ENCODE measurements at regions not wholly inside any gene's neighbourhood (a gene's known extent, or its start where the extent isn't known, plus 50 kb on each side); places are given as distances from the start of the nearest gene placed in this dataset.

GRCh38 chr10:2020836-2021235 is 283.5 kb upstream of the ADARB2 start:
- Mint-ChIP-seq H3K4me3 (ENCODE audit: low read depth) (no peak overlapping the region), H3K4me1 (ENCODE audit: low read depth) (no peaks in the 10 kb centered on the region), H3K36me3 (ENCODE audit: insufficient read depth) (no peaks in the 10 kb centered on the region)

GRCh38 chr10:2019803-2020202 is 282.5 kb upstream of the ADARB2 start:
- Mint-ChIP-seq H3K4me3 (ENCODE audit: low read depth) (no peak overlapping the region), H3K9me3 (ENCODE audit: low read depth) (no peaks in the 10 kb centered on the region), H3K27me3 (peaks cover 2% of the 10 kb centered on the region), H3K27ac (no peak overlapping the region), H3K4me1 (ENCODE audit: low read depth) (no peaks in the 10 kb centered on the region), H3K36me3 (ENCODE audit: insufficient read depth) (no peaks in the 10 kb centered on the region)
- no peak for TF ChIP-seq CTCF (IDR thresholded peaks at IDR 0.05; ENCODE audit: unreplicated experiment)
- DNase-seq (ENCODE audit: low spot score, unreplicated experiment) = no peak

More at GRCh38 chr10:2020836-2021235, 283.5 kb upstream of the ADARB2 start:
- no peak for TF ChIP-seq CTCF (IDR thresholded peaks at IDR 0.05; ENCODE audit: unreplicated experiment)
- Mint-ChIP-seq H3K9me3 (ENCODE audit: low read depth) (no peaks in the 10 kb centered on the region), H3K27ac (no peak overlapping the region), H3K27me3 (peaks cover 2% of the 10 kb centered on the region)
- DNase-seq (ENCODE audit: low spot score, unreplicated experiment) = no peak

DNA sequence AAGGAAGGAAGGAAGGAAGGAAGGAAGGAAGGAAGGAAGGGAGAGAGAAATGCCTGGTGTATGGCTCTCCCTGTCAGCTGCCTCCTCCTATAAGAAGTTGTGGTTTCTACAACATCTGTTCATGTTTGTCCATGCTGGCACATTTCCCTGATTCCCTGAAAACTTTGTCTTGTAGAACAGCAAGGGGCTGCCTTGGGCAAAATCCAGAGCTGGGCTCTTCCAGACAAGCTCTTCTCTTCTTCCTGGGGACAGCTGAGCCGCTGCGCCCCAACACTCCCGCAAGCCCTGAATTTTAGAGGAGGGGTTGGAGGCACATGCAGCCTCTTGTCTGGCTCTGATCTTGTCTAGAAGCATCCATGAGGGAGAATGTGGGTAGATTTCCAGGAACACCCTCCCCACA is 282.0 kb upstream of the ADARB2 start:
- Mint-ChIP-seq H3K36me3 (ENCODE audit: insufficient read depth) (no peaks in the 10 kb centered on the region), H3K27ac (no peak overlapping the region), H3K4me1 (ENCODE audit: low read depth) (no peaks in the 10 kb centered on the region), H3K4me3 (ENCODE audit: low read depth) (no peak overlapping the region), H3K27me3 (peaks cover 2% of the 10 kb centered on the region), H3K9me3 (ENCODE audit: low read depth) (no peaks in the 10 kb centered on the region)
- no peak for DNase-seq (ENCODE audit: low spot score, unreplicated experiment)
- no peak for TF ChIP-seq CTCF (IDR thresholded peaks at IDR 0.05; ENCODE audit: unreplicated experiment)

GRCh38 chr10:2014541-2014940 is 277.2 kb upstream of the ADARB2 start:
- DNase-seq (ENCODE audit: low spot score, unreplicated experiment) = no peak
- H3K27ac Mint-ChIP-seq = no peak overlapping the region
- TF ChIP-seq CTCF (IDR thresholded peaks at IDR 0.05; ENCODE audit: unreplicated experiment) = no peak
- peaks cover 2% of the 10 kb centered on the region for H3K27me3 Mint-ChIP-seq
- H3K4me1 Mint-ChIP-seq (ENCODE audit: low read depth) = no peaks in the 10 kb centered on the region
- H3K36me3 Mint-ChIP-seq (ENCODE audit: insufficient read depth) = no peaks in the 10 kb centered on the region
- H3K9me3 Mint-ChIP-seq (ENCODE audit: low read depth) = no peaks in the 10 kb centered on the region
- no peak overlapping the region for H3K4me3 Mint-ChIP-seq (ENCODE audit: low read depth)

GRCh38 chr10:2012209-2012608 is 274.9 kb upstream of the ADARB2 start:
- no peak overlapping the region for H3K27ac Mint-ChIP-seq
- no peak overlapping the region for H3K4me3 Mint-ChIP-seq (ENCODE audit: low read depth)
- DNase-seq (ENCODE audit: low spot score, unreplicated experiment) = no peak
- peaks cover 2% of the 10 kb centered on the region for H3K9me3 Mint-ChIP-seq (ENCODE audit: low read depth)
- peaks cover 8% of the 10 kb centered on the region for H3K27me3 Mint-ChIP-seq
- no peaks in the 10 kb centered on the region for H3K36me3 Mint-ChIP-seq (ENCODE audit: insufficient read depth)
- H3K4me1 Mint-ChIP-seq (ENCODE audit: low read depth) = no peaks in the 10 kb centered on the region
- no peak for TF ChIP-seq CTCF (IDR thresholded peaks at IDR 0.05; ENCODE audit: unreplicated experiment)
